GM23248 (cell line): ENCODE measurements at regions not wholly inside any gene's neighbourhood (a gene's known extent, or its start where the extent isn't known, plus 50 kb on each side); places are given as distances from the start of the nearest gene placed in this dataset.
"Not testable (repeated sequence)": the region's sequence is repeated elsewhere in the genome, so short reads cannot be mapped to it uniquely, and the experiment has no call there.

ENCODE experiments used
- DNase-seq: peaks from one replicate; pipeline ENCODE4 v3.0.0-alpha.2; 2015
- H2AFZ ChIP-seq: fragments of 200-600 bp; sonication (generic); 2 replicates; pipeline ENCODE4 v1.6.1; 2016; ENCODE audit warnings: antibody characterized with exemption
- H3F3A ChIP-seq: fragments of 200-600 bp; sonication (generic); 2 replicates; pipeline ENCODE4 v1.6.1; 2016; ENCODE audit warnings: mild to moderate bottlenecking, antibody characterized with exemption, mixed run types; ENCODE audit not compliant: insufficient read depth
- H3K27ac ChIP-seq: fragments of 200-600 bp; sonication (generic); 2 replicates; pipeline ENCODE4 v1.5.1; 2016; ENCODE audit warnings: mild to moderate bottlenecking
- H3K27me3 ChIP-seq: fragments of 200-600 bp; sonication (generic); replicated peaks from 2 replicates; pipeline ENCODE4 v1.6.1; 2016; ENCODE audit warnings: mild to moderate bottlenecking; ENCODE audit not compliant: insufficient read depth
- H3K36me3 ChIP-seq: fragments of 200-600 bp; sonication (generic); 2 replicates; pipeline ENCODE4 v1.6.1; 2016; ENCODE audit warnings: low read depth, mild to moderate bottlenecking
- H3K4me1 ChIP-seq: fragments of 200-600 bp; sonication (generic); 2 replicates; pipeline ENCODE4 v1.6.1; 2016; ENCODE audit warnings: mild to moderate bottlenecking; ENCODE audit not compliant: insufficient read depth
- H3K4me2 ChIP-seq: fragments of 200-600 bp; sonication (generic); one replicate; pipeline ENCODE4 v1.6.1; 2016; ENCODE audit warnings: mild to moderate bottlenecking; ENCODE audit not compliant: unreplicated experiment
- H3K4me3 ChIP-seq: fragments of 200-600 bp; sonication (generic); 2 replicates; pipeline ENCODE4 v1.5.1; 2016; ENCODE audit warnings: mild to moderate bottlenecking
- H3K79me2 ChIP-seq: fragments of 200-600 bp; sonication (generic); 2 replicates; pipeline ENCODE4 v1.6.1; 2016; ENCODE audit warnings: mild to moderate bottlenecking; ENCODE audit not compliant: insufficient read depth
- H3K9ac ChIP-seq: fragments of 200-600 bp; sonication (generic); 2 replicates; pipeline ENCODE4 v1.6.1; 2016; ENCODE audit warnings: mild to moderate bottlenecking
- H3K9me2 ChIP-seq: fragments of 200-600 bp; sonication (generic); 2 replicates; pipeline ENCODE4 v1.6.1; 2016; ENCODE audit warnings: mixed run types, mild to moderate bottlenecking, moderate library complexity; ENCODE audit not compliant: insufficient read depth
- H3K9me3 ChIP-seq: fragments of 200-600 bp; sonication (generic); one replicate; pipeline ENCODE4 v1.6.1; 2017; ENCODE audit warnings: low read depth
- H4K20me1 ChIP-seq: fragments of 200-600 bp; sonication (generic); 2 replicates; pipeline ENCODE4 v1.6.0; 2016; ENCODE audit not compliant: insufficient read depth
- EZH2 ChIP-seq: fragments of 200-600 bp; sonication (generic); IDR thresholded peaks from 2 replicates; pipeline ENCODE4 v1.6.1; 2018; ENCODE audit warnings: antibody characterized with exemption, mild to moderate bottlenecking; ENCODE audit not compliant: insufficient read depth, poor library complexity, severe bottlenecking
- EZH2phosphoT487 ChIP-seq: fragments of 200-600 bp; sonication (generic); IDR thresholded peaks from 2 replicates; pipeline ENCODE4 v1.6.1; 2018; ENCODE audit warnings: antibody characterized with exemption, moderate library complexity, mild to moderate bottlenecking, low read depth; ENCODE audit not compliant: insufficient read depth
- WGBS, 2 experiments: methylation state at CpG; one replicate each; pipeline ENCODE4 v1.1.6; 2015 to 2017; ENCODE audit warnings: low lambda C conversion rate in 2 of 2, low coverage in 1 of 2; ENCODE audit errors: missing lambda C conversion rate in 2 of 2; 5-methylcytosine and 5-hydroxymethylcytosine counted together
- in situ Hi-C: fragments of 300-500 bp; cut with MboI; formaldehyde crosslinking; loops from 2 replicates; pipeline ENCODE4 v1.15.0; 2020

DNA sequence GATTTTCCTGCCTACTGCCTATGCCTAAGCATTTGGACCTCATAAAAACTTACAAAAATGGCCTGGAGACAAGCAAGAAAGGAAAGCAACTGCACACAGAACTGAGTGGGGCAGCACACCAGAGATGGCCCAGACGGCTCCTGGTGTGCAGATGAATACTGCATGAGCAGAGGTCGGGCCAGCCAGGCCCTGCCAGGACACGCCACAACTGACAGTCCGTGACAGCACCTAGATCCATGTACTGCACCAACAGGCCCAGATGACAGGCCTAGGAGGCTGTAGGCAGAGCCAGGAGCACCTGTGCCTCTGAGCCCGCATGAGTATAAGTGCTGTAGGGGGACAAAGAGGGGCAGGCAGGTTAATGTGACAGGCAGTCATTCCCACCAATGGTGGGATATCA lies 160.2 kb downstream of the IGLL1 start:
- no peaks in the 10 kb centered on the region for H3K9me2 ChIP-seq
- H3K27me3 ChIP-seq: peaks cover 4% of the 10 kb centered on the region; the same call in 1 of the 2 replicates
- H3K4me2 ChIP-seq: no peak overlapping the region
- no peak overlapping the region for H3K4me3 ChIP-seq
- H3K27ac ChIP-seq: no peak overlapping the region
- no peaks in the 10 kb centered on the region for H3K4me1 ChIP-seq
- DNase-seq: no peak
- no peak for TF ChIP-seq EZH2
- TF ChIP-seq EZH2phosphoT487: no peak
- H3F3A ChIP-seq: no peaks in the 10 kb centered on the region
- no peak overlapping the region for H2AFZ ChIP-seq
- H4K20me1 ChIP-seq: no peaks in the 10 kb centered on the region
- no peaks in the 10 kb centered on the region for H3K36me3 ChIP-seq
- 44 to 61% methylated on average over 5 of the region's 5 CpGs for WGBS, 2 experiments
- H3K79me2 ChIP-seq: no peaks in the 10 kb centered on the region
- in situ Hi-C loops: no loop called here
- H3K9me3 ChIP-seq: no peaks in the 10 kb centered on the region
- no peak overlapping the region for H3K9ac ChIP-seq

DNA sequence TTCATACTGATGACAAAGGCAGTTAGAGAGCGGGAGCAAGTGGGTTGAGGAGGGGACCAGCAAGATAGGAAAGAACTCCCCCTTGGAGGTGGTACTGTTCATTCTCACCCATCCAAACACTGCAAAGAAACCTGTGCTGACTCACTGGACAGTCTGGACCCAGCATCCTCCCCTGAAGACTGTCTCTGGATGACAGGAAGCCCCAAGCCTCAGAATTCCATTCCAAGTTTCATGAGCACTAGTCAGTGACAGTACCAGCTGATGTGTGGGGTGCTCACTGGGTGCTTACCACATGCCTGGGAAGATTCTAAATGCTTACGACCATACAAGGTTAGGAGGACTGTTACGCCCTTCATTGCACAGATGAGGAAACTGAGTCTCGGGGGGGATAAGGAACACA lies 160.9 kb downstream of the IGLL1 start:
- H3K36me3 ChIP-seq: no peaks in the 10 kb centered on the region
- WGBS, 2 experiments: 61% methylated on average over 4 of the region's 4 CpGs

DNA sequence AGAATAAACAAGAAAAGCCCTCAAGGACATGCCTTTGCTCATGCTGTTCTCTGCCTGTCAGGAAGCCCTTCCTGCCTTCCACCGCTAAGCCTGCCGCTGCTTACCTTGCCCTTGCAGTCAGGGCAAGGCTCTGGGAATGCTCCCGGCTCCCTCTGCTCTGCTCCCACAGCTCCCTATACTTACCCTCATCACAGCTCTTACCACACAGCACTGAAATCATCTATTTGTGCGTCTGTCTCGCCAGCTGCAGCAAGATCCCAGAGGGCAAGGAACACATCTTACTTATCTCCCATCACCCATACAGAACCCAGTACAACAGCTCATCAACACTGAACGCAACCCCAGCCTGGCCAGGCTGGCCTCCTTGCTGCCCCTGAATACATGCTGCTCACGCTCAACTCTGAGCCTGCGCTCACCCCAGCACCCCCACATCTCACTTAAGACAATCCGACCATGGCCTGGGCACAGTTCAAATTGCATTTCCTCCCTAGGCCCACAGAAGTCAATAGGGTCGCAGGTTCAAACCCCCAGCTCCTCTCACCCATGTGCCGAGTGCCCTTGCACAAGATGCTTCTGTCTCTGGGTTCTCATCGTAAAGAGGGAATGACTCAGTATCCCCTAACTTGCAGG lies 161.8 kb downstream of the IGLL1 start:
- DNase-seq: no peak
- no peak overlapping the region for H3K4me3 ChIP-seq
- H2AFZ ChIP-seq: no peak overlapping the region
- 62 to 64% methylated on average over 12 of the region's 12 CpGs for WGBS, 2 experiments
- no peaks in the 10 kb centered on the region for H3K36me3 ChIP-seq
- no peaks in the 10 kb centered on the region for H3K9me2 ChIP-seq
- H3K27me3 ChIP-seq: peaks cover 4% of the 10 kb centered on the region; the same call in 1 of the 2 replicates
- no peak overlapping the region for H3K27ac ChIP-seq
- in situ Hi-C loops: no loop called here
- H4K20me1 ChIP-seq: no peaks in the 10 kb centered on the region
- no peaks in the 10 kb centered on the region for H3F3A ChIP-seq
- no peak overlapping the region for H3K9ac ChIP-seq
- H3K9me3 ChIP-seq: no peaks in the 10 kb centered on the region
- H3K79me2 ChIP-seq: no peaks in the 10 kb centered on the region
- no peaks in the 10 kb centered on the region for H3K4me1 ChIP-seq
- no peak for TF ChIP-seq EZH2
- no peak overlapping the region for H3K4me2 ChIP-seq

More for the DNA sequence above, 160.9 kb downstream of the IGLL1 start:
- Histone ChIP-seq H3K79me2 (no peaks in the 10 kb centered on the region), H3K9ac (no peak overlapping the region), H3K4me1 (no peaks in the 10 kb centered on the region), H3K9me2 (no peaks in the 10 kb centered on the region), H3K27ac (no peak overlapping the region), H3K27me3 (peaks cover 4% of the 10 kb centered on the region; the same call in 1 of the 2 replicates), H3F3A (no peaks in the 10 kb centered on the region), H3K4me3 (no peak overlapping the region), H4K20me1 (no peaks in the 10 kb centered on the region), H2AFZ (no peak overlapping the region), H3K4me2 (no peak overlapping the region), H3K9me3 (no peaks in the 10 kb centered on the region)
- TF ChIP-seq EZH2: no peak
- TF ChIP-seq EZH2phosphoT487: no peak
- no peak for DNase-seq
- in situ Hi-C loops: no loop called here

DNA sequence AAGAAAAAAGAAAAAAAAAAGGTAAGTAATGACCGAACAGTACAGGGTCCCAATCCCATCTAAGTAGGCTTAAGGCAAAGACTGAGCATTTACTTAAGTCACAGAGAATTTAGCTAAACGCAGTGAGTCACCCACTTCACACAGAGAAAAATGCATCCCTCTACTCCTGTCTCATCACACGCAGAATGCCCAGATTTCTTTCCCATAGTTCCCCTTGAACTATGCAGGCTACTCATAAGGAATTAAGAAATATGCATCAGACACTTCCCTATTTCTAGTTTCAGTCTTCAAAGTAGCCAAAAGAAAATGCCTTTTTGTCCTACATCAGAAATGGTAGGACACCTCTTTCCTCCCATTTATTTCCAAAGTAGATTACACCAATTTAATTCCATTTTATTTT lies 162.8 kb downstream of the IGLL1 start:
- H3K27ac ChIP-seq, H3F3A ChIP-seq, H3K4me1 ChIP-seq, H3K4me2 ChIP-seq, H3K9ac ChIP-seq, in situ Hi-C loops, H3K79me2 ChIP-seq, H3K36me3 ChIP-seq, H4K20me1 ChIP-seq, H3K9me3 ChIP-seq, H3K9me2 ChIP-seq, H3K27me3 ChIP-seq, H3K4me3 ChIP-seq, H2AFZ ChIP-seq: not testable (repeated sequence)
- WGBS, 2 experiments: 61 to 69% methylated on average over 3 of the region's 3 CpGs
- DNase-seq: peak; percentile 19

DNA sequence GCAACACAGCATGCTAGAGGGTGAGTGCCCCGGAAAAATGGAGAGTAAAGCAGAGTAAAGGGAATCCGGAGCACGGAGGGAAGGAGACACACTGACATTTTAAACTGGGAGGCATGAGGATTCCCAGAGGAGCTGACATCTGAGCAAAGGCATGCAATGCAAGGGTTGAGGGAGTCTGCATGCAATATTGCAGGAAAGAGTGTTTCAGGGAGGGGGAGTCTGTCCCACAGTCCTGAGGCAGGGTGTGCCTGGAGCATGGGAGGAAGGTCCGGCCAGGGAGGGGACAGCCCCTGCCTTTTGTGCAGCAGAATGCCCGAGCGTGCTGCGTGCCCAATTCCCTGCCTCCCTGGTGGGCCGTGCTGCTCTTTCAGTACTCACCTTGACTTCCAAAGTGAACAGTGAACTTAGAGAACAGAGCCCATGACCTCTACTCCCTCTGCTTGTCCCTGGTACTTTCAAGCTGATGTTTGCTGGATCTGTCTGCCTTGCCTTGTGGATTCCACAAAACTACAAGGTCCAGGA lies 163.9 kb downstream of the IGLL1 start:
- H3K9ac ChIP-seq, H3K27ac ChIP-seq, H3F3A ChIP-seq, H2AFZ ChIP-seq, H3K79me2 ChIP-seq, H3K36me3 ChIP-seq, H3K4me1 ChIP-seq, H3K4me2 ChIP-seq, DNase-seq, H3K9me3 ChIP-seq, H3K9me2 ChIP-seq, H3K27me3 ChIP-seq, in situ Hi-C loops, H3K4me3 ChIP-seq, H4K20me1 ChIP-seq: not testable (repeated sequence)
- WGBS, 2 experiments: 46 to 50% methylated on average over 6 to 7 of the region's 8 CpGs
